OCI-LY1 (cell line): ENCODE measurements at regions not wholly inside any gene's neighbourhood (a gene's known extent, or its start where the extent isn't known, plus 50 kb on each side); places are given as distances from the start of the nearest gene placed in this dataset.

Source experiments
- EZH2 ChIP-seq: fragments of 200-600 bp; sonication (generic), shearing (Covaris generic); IDR thresholded peaks from 2 replicates; pipeline ENCODE4 v1.8.0; 2017; ENCODE audit warnings: borderline replicate concordance, mixed run types, mild to moderate bottlenecking, antibody characterized with exemption, low read length, moderate library complexity, mixed read lengths
- TF ChIP-seq, protein P1 (sequence below): fragments of 200-600 bp; sonication (generic), shearing (Covaris generic); IDR thresholded peaks from 2 replicates; pipeline ENCODE4 v1.5.1; 2017; ENCODE audit warnings: mild to moderate bottlenecking, antibody characterized with exemption, low read length, moderate library complexity, mixed read lengths

DNA sequence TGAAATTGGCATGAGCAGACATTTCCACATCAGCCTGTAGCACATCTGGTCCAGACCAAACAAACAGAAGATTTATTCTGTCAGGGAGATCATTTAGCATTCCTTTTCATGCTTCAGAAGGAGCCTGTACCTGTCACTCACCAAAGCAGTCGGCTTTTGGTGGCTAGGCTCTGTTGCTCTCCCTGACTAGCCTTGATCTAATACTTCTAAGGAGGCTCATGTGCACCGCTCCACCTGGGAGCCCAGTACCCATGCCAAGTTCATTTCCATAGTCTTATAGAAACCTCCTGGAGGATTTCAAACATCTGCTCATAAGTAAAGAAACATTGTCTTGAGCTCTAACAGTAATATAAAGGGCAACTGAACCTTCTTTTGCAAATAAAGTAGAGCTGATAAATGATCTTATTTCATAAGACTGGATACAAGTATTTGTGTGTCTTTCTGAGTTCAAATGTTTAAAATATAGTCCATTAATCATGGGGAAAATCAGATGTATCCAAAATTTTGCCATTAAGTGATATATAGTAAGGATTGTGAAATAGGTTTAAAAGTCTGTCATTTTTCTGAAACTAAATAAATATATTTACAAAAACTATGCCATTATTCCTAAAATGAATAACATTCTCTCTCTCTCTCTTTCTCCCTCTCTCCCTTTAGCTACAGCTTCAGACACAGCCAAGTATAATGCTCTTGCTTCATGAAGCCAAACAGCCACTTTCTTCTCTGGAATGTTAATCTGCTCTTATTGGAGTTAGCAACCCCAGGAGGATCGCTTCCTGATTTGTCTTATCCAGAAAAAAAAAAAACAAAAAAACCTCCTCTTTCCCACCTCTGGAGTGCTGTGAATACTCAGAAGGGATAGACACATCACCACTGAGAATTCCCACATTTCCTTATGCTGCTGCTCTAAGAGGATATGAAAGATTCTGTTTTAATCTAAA, 192.7 kb upstream of the TFAP2D start:
- TF ChIP-seq, protein P1, sequence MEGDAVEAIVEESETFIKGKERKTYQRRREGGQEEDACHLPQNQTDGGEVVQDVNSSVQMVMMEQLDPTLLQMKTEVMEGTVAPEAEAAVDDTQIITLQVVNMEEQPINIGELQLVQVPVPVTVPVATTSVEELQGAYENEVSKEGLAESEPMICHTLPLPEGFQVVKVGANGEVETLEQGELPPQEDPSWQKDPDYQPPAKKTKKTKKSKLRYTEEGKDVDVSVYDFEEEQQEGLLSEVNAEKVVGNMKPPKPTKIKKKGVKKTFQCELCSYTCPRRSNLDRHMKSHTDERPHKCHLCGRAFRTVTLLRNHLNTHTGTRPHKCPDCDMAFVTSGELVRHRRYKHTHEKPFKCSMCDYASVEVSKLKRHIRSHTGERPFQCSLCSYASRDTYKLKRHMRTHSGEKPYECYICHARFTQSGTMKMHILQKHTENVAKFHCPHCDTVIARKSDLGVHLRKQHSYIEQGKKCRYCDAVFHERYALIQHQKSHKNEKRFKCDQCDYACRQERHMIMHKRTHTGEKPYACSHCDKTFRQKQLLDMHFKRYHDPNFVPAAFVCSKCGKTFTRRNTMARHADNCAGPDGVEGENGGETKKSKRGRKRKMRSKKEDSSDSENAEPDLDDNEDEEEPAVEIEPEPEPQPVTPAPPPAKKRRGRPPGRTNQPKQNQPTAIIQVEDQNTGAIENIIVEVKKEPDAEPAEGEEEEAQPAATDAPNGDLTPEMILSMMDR, result no peak
- TF ChIP-seq EZH2, result no peak
